ENCODE measurements at regions not wholly inside any gene's neighbourhood (a gene's known extent, or its start where the extent isn't known, plus 50 kb on each side); places are given as distances from the start of the nearest gene placed in this dataset.

GRCh38 chr1:209500993-209501392 is 82.5 kb upstream of the CAMK1G start:
- intact Hi-C loops (cut with DNase I), result no loop called here
- Histone ChIP-seq H3K4me1 (ENCODE audit: control insufficient read depth in 2 of 3, insufficient read depth in 2 of 3, low read depth in 1 of 3, low read length in 3 of 3) (no peaks in the 10 kb centered on the region), H3K9me3 (ENCODE audit: control insufficient read depth in 2 of 3, insufficient read depth in 1 of 3, low read length in 3 of 3) (peaks cover 0 to 3% (median 0%) of the 10 kb centered on the region in 3 donors), H3K27ac (ENCODE audit: low read depth in 2 of 2, low read length in 2 of 2) (no peak overlapping the region), H3K27me3 (ENCODE audit: control insufficient read depth, insufficient read depth, low read length) (no peaks in the 10 kb centered on the region), H3K36me3 (ENCODE audit: control insufficient read depth in 2 of 3, insufficient read depth in 3 of 3, low read length in 3 of 3) (no peaks in the 10 kb centered on the region), H3K4me3 (ENCODE audit: low read length in 3 of 3) (no peak overlapping the region), H3K9ac (ENCODE audit: low read length in 3 of 3) (no peak overlapping the region)
- no peak for TF ChIP-seq CTCF (IDR thresholded peaks at IDR 0.05; ENCODE audit: borderline replicate concordance, extremely low read depth, insufficient read depth)
- FAIRE-seq (no peak), DNase-seq (no peak)

GRCh38 chr1:209503196-209503595 is 80.3 kb upstream of the CAMK1G start:
- intact Hi-C loops (cut with DNase I), result no loop called here
- H3K9ac ChIP-seq (ENCODE audit: low read length in 3 of 3), result no peak overlapping the region
- no peaks in the 10 kb centered on the region for H3K36me3 ChIP-seq (ENCODE audit: control insufficient read depth in 2 of 3, insufficient read depth in 3 of 3, low read length in 3 of 3)
- no peak overlapping the region for H3K27ac ChIP-seq (ENCODE audit: low read depth in 2 of 2, low read length in 2 of 2)
- FAIRE-seq (no peak), DNase-seq (no peak)
- no peak overlapping the region for H3K4me3 ChIP-seq (ENCODE audit: low read length in 3 of 3)
- peaks cover 0 to 3% (median 0%) of the 10 kb centered on the region in 3 donors for H3K9me3 ChIP-seq (ENCODE audit: control insufficient read depth in 2 of 3, insufficient read depth in 1 of 3, low read length in 3 of 3)
- H3K27me3 ChIP-seq (ENCODE audit: control insufficient read depth, insufficient read depth, low read length), result no peaks in the 10 kb centered on the region
- no peaks in the 10 kb centered on the region for H3K4me1 ChIP-seq (ENCODE audit: control insufficient read depth in 2 of 3, insufficient read depth in 2 of 3, low read depth in 1 of 3, low read length in 3 of 3)
- no peak for TF ChIP-seq CTCF (IDR thresholded peaks at IDR 0.05; ENCODE audit: borderline replicate concordance, extremely low read depth, insufficient read depth)

- H3K27ac ChIP-seq (ENCODE audit: low read depth in 2 of 2, low read length in 2 of 2), result no peak overlapping the region
- DNase-seq (no peak), FAIRE-seq (no peak)
- H3K4me1 ChIP-seq (ENCODE audit: control insufficient read depth in 2 of 3, insufficient read depth in 2 of 3, low read depth in 1 of 3, low read length in 3 of 3), result no peaks in the 10 kb centered on the region
- H3K4me3 ChIP-seq (ENCODE audit: low read length in 3 of 3), result no peak overlapping the region
- H3K27me3 ChIP-seq (ENCODE audit: control insufficient read depth, insufficient read depth, low read length), result no peaks in the 10 kb centered on the region
- peaks cover 0 to 3% (median 0%) of the 10 kb centered on the region in 3 donors for H3K9me3 ChIP-seq (ENCODE audit: control insufficient read depth in 2 of 3, insufficient read depth in 1 of 3, low read length in 3 of 3)
- H3K9ac ChIP-seq (ENCODE audit: low read length in 3 of 3), result no peak overlapping the region
- TF ChIP-seq CTCF (IDR thresholded peaks at IDR 0.05; ENCODE audit: borderline replicate concordance, extremely low read depth, insufficient read depth), result no peak
- intact Hi-C loops (cut with DNase I), result no loop called here
- H3K36me3 ChIP-seq (ENCODE audit: control insufficient read depth in 2 of 3, insufficient read depth in 3 of 3, low read length in 3 of 3), result no peaks in the 10 kb centered on the region
Measured at GRCh38 chr1:209504571-209504970, 78.9 kb upstream of the CAMK1G start.

GRCh38 chr1:209505044-209505443 is 78.5 kb upstream of the CAMK1G start:
- H3K4me3 ChIP-seq (ENCODE audit: low read length in 3 of 3), result no peak overlapping the region
- no peak overlapping the region for H3K9ac ChIP-seq (ENCODE audit: low read length in 3 of 3)
- no peaks in the 10 kb centered on the region for H3K4me1 ChIP-seq (ENCODE audit: control insufficient read depth in 2 of 3, insufficient read depth in 2 of 3, low read depth in 1 of 3, low read length in 3 of 3)
- TF ChIP-seq CTCF (IDR thresholded peaks at IDR 0.05; ENCODE audit: borderline replicate concordance, extremely low read depth, insufficient read depth), result no peak
- intact Hi-C loops (cut with DNase I), result no loop called here
- no peaks in the 10 kb centered on the region for H3K27me3 ChIP-seq (ENCODE audit: control insufficient read depth, insufficient read depth, low read length)
- FAIRE-seq (no peak), DNase-seq (no peak)
- H3K27ac ChIP-seq (ENCODE audit: low read depth in 2 of 2, low read length in 2 of 2), result no peak overlapping the region
- H3K9me3 ChIP-seq (ENCODE audit: control insufficient read depth in 2 of 3, insufficient read depth in 1 of 3, low read length in 3 of 3), result peaks cover 0 to 3% (median 0%) of the 10 kb centered on the region in 3 donors
- H3K36me3 ChIP-seq (ENCODE audit: control insufficient read depth in 2 of 3, insufficient read depth in 3 of 3, low read length in 3 of 3), result no peaks in the 10 kb centered on the region
